ENCODE measurements at regions not wholly inside any gene's neighbourhood (a gene's known extent, or its start where the extent isn't known, plus 50 kb on each side); places are given as distances from the start of the nearest gene placed in this dataset.

- TF ChIP-seq CTCF (conservative IDR thresholded peaks at IDR 0.05; ENCODE audit: low read length) (no peak), EZH2phosphoT487 (IDR thresholded peaks at IDR 0.05; ENCODE audit: borderline replicate concordance, low read depth, low read length) (no peak)
These were observed 212.4 kb upstream of the PACRGL start for GRCh38 chr4:20487852-20488251.

Data from OCI-LY7 (cell line).